ENCODE measurements at regions not wholly inside any gene's neighbourhood (a gene's known extent, or its start where the extent isn't known, plus 50 kb on each side); places are given as distances from the start of the nearest gene placed in this dataset.

GRCh38 chr4:156168288-156168687 lies 214.6 kb upstream of the CTSO start:
- TF ChIP-seq CTCF (IDR thresholded peaks at IDR 0.05) = no peak
- no peak for TF ChIP-seq POLR2A (IDR thresholded peaks at IDR 0.05)

Measured in body of pancreas (tissue), 4 donors.